GM13977 (cell line): ENCODE measurements at regions not wholly inside any gene's neighbourhood (a gene's known extent, or its start where the extent isn't known, plus 50 kb on each side); places are given as distances from the start of the nearest gene placed in this dataset.

Experiments
- DNase-seq: peaks from one replicate; pipeline ENCODE4 v3.0.0; 2012; ENCODE audit warnings: low spot score
- CTCF ChIP-seq: IDR thresholded peaks from 2 replicates; pipeline ENCODE4 v1.5.1; 2012; ENCODE audit warnings: mild to moderate bottlenecking, control low read depth; ENCODE audit not compliant: insufficient read depth; ENCODE audit errors: extremely low read depth, missing control alignments
- in situ Hi-C: fragments of 300-500 bp; cut with MboI; formaldehyde crosslinking; loops from one replicate; pipeline ENCODE4 v1.12.0; 2022; ENCODE audit warnings: low sequenced_read_pairs, low pct_unique_long_range_greater_than_20kb, mixed read lengths, inconsistent platforms; ENCODE audit not compliant: unreplicated experiment

- TF ChIP-seq CTCF = no peak
- DNase-seq = no peak
- in situ Hi-C loops = no loop called here
Measured at GRCh38 chr11:96905143-96905542, 515.3 kb downstream of the JRKL start.

GRCh38 chr11:96905663-96906062 is 515.9 kb downstream of the JRKL start:
- TF ChIP-seq CTCF = no peak
- in situ Hi-C loops = no loop called here
- DNase-seq = no peak

GRCh38 chr11:96906476-96906875 is 516.7 kb downstream of the JRKL start:
- DNase-seq = no peak
- no peak for TF ChIP-seq CTCF
- in situ Hi-C loops = no loop called here

- in situ Hi-C loops = no loop called here
- no peak for TF ChIP-seq CTCF
- no peak for DNase-seq
Measured at GRCh38 chr11:96925862-96926261, 536.0 kb downstream of the JRKL start.

- TF ChIP-seq CTCF = no peak
- in situ Hi-C loops = no loop called here
- DNase-seq = no peak
Measured at GRCh38 chr11:96940227-96940626, 550.4 kb downstream of the JRKL start.

GRCh38 chr11:96942855-96943254 is 553.0 kb downstream of the JRKL start:
- no peak for DNase-seq
- in situ Hi-C loops = no loop called here

More at GRCh38 chr11:96942855-96943254, 553.0 kb downstream of the JRKL start:
- no peak for TF ChIP-seq CTCF
